Upper lobe of left lung (tissue), 4 donors: ENCODE measurements at regions not wholly inside any gene's neighbourhood (a gene's known extent, or its start where the extent isn't known, plus 50 kb on each side); places are given as distances from the start of the nearest gene placed in this dataset.

ENCODE experiments used
- CTCF ChIP-seq, 6 experiments: fragments of 450-650 bp in 4 of 6; fragments of 200-600 bp in 2 of 6; sonication (generic) in 2 of 6; IDR thresholded peaks; one replicate each; pipeline ENCODE4 v1.5.1; 2016 to 2019; ENCODE audit warnings: antibody characterized with exemption in 6 of 6
- POLR2AphosphoS5 ChIP-seq, 2 donors: sonication (generic); formaldehyde crosslinking; IDR thresholded peaks; one replicate each; pipeline ENCODE4 v1.5.1; 2017; ENCODE audit warnings: antibody characterized with exemption in 2 of 2

- TF ChIP-seq POLR2AphosphoS5 (IDR thresholded peaks at IDR 0.05) (no peak), CTCF (IDR thresholded peaks at IDR 0.05) (no peak)
These were observed 405.3 kb downstream of the STK39 start for GRCh38 chr2:167842047-167842446.
